HG02623 (cell line): ENCODE measurements at regions not wholly inside any gene's neighbourhood (a gene's known extent, or its start where the extent isn't known, plus 50 kb on each side); places are given as distances from the start of the nearest gene placed in this dataset.
"Not testable (repeated sequence)": the region's sequence is repeated elsewhere in the genome, so short reads cannot be mapped to it uniquely, and the experiment has no call there.

Experiments used
- ATAC-seq: cut with Tn5 transposase; IDR thresholded peaks from one replicate; pipeline ENCODE4 v1.9.1; 2021; ENCODE audit warnings: moderate library complexity; ENCODE audit not compliant: unreplicated experiment

GRCh38 chr6:130547723-130548122, 181.9 kb downstream of the TMEM200A start:
- ATAC-seq, result no peak

- no peak for ATAC-seq
These were observed 191.8 kb downstream of the TMEM200A start for GRCh38 chr6:130557481-130558112.

GRCh38 chr6:130558131-130558530, 192.3 kb downstream of the TMEM200A start:
- no peak for ATAC-seq

- no peak for ATAC-seq
These were observed 193.3 kb downstream of the TMEM200A start for GRCh38 chr6:130559166-130559565.

GRCh38 chr6:130560231-130560630, 194.4 kb downstream of the TMEM200A start:
- ATAC-seq, result no peak

- not testable (repeated sequence) for ATAC-seq
These were observed 195.3 kb downstream of the TMEM200A start for GRCh38 chr6:130561159-130561558.

- ATAC-seq, result no peak
These were observed 199.9 kb downstream of the TMEM200A start for GRCh38 chr6:130565696-130566095.

GRCh38 chr6:130574146-130574545, 208.3 kb downstream of the TMEM200A start:
- ATAC-seq, result no peak

GRCh38 chr6:130575557-130575956, 209.7 kb downstream of the TMEM200A start:
- ATAC-seq, result peak; percentile 4

- ATAC-seq, result peak; percentile 99
These were observed 210.2 kb downstream of the TMEM200A start for GRCh38 chr6:130575971-130576370.

GRCh38 chr6:130577178-130577919, 211.5 kb downstream of the TMEM200A start:
- ATAC-seq, result no peak

- no peak for ATAC-seq
These were observed 212.9 kb downstream of the TMEM200A start for GRCh38 chr6:130578713-130579112.

- ATAC-seq, result no peak
These were observed 217.5 kb downstream of the TMEM200A start for GRCh38 chr6:130583268-130583667.

- no peak for ATAC-seq
These were observed 219.8 kb downstream of the TMEM200A start for GRCh38 chr6:130585587-130585986.

GRCh38 chr6:130587778-130588520, 222.1 kb downstream of the TMEM200A start:
- ATAC-seq, result no peak

- ATAC-seq, result no peak
These were observed 227.4 kb downstream of the TMEM200A start for GRCh38 chr6:130593200-130593599.

- no peak for ATAC-seq
These were observed 228.1 kb downstream of the TMEM200A start for GRCh38 chr6:130593948-130594347.

GRCh38 chr6:130598021-130598989, 228.9 kb upstream of the SMLR1 start:
- ATAC-seq, result no peak

- ATAC-seq, result no peak
These were observed 226.3 kb upstream of the SMLR1 start for GRCh38 chr6:130600880-130601341.

GRCh38 chr6:130602151-130602770, 224.9 kb upstream of the SMLR1 start:
- no peak for ATAC-seq
